ENCODE measurements at regions not wholly inside any gene's neighbourhood (a gene's known extent, or its start where the extent isn't known, plus 50 kb on each side); places are given as distances from the start of the nearest gene placed in this dataset.

GRCh38 chr14:62076368-62076767 is 314.1 kb downstream of the SNAPC1 start:
- no peak overlapping the region for H3K14ac ChIP-seq (ENCODE audit: insufficient read depth, low read length)
- no peak overlapping the region for H2BK120ac ChIP-seq (ENCODE audit: low read depth, low read length, poor library complexity, severe bottlenecking)
- no peak overlapping the region for H2BK12ac ChIP-seq (ENCODE audit: insufficient read length, low read depth, low read length)
- Mint-ChIP-seq H3K36me3 (ENCODE audit: insufficient read depth in 1 of 3, low read depth in 3 of 3) (no peaks in the 10 kb centered on the region), H3K27ac (no peak overlapping the region), H3K4me1 (no peaks in the 10 kb centered on the region; a peak in 1 of 4 replicates), H3K4me3 (no peak overlapping the region), H3K27me3 (ENCODE audit: low read depth) (no peaks in the 10 kb centered on the region), H3K9me3 (no peaks in the 10 kb centered on the region)
- no peaks in the 10 kb centered on the region for H3K79me2 ChIP-seq (ENCODE audit: insufficient read depth, low read length)
- H3K9ac ChIP-seq (ENCODE audit: extremely low read depth, insufficient read length, low read length): no peak overlapping the region
- no peaks in the 10 kb centered on the region for H3K9me3 ChIP-seq (ENCODE audit: control insufficient read depth, low read depth, low read length)
- no peaks in the 10 kb centered on the region for H3K4me1 ChIP-seq (ENCODE audit: insufficient read depth, low read length)
- H2AFZ ChIP-seq (ENCODE audit: low read length): no peak overlapping the region
- H4K20me1 ChIP-seq (ENCODE audit: control insufficient read depth, insufficient read depth, insufficient read length): no peaks in the 10 kb centered on the region
- no peak overlapping the region for H3K23ac ChIP-seq (ENCODE audit: insufficient read length, low read depth, low read length)
- no peak overlapping the region for H3K4ac ChIP-seq (ENCODE audit: low read depth, low read length)
- H3K4me2 ChIP-seq (ENCODE audit: insufficient read depth, insufficient read length, low read length): no peak overlapping the region
- WGBS (ENCODE audit: extremely low coverage, insufficient read length, low lambda C conversion rate): 100% methylated on average over 2 of the region's 4 CpGs
- no peak for TF ChIP-seq CTCF (conservative IDR thresholded peaks at IDR 0.05)
- H2BK5ac ChIP-seq (ENCODE audit: insufficient read length, low read length): no peak overlapping the region
- H4K8ac ChIP-seq (replicated peaks; ENCODE audit: insufficient read length, low read depth, low read length): no peak overlapping the region
- H3K56ac ChIP-seq (ENCODE audit: insufficient read length, low read depth, low read length): no peak overlapping the region
- H4K91ac ChIP-seq (ENCODE audit: insufficient read length, low read depth, low read length): no peak overlapping the region
- no peaks in the 10 kb centered on the region for H3K79me1 ChIP-seq (ENCODE audit: insufficient read depth, low read depth, low read length, poor library complexity, severe bottlenecking)
- H4K5ac ChIP-seq (ENCODE audit: insufficient read length, low read depth, low read length): no peak overlapping the region
- DNase-seq: no peak
- no peak overlapping the region for H3K18ac ChIP-seq (ENCODE audit: insufficient read length, low read depth, low read length)
- H3K27ac ChIP-seq (ENCODE audit: insufficient read length, low read depth, low read length): no peak overlapping the region
- H2AK5ac ChIP-seq (ENCODE audit: insufficient read length, low read length): no peak overlapping the region
- H3K27me3 ChIP-seq (ENCODE audit: insufficient read depth, low read length): no peaks in the 10 kb centered on the region
- no peaks in the 10 kb centered on the region for H3K23me2 ChIP-seq (ENCODE audit: insufficient read length, low read depth, low read length, poor library complexity, severe bottlenecking)
- no peak overlapping the region for H2BK20ac ChIP-seq (ENCODE audit: low read depth, low read length, poor library complexity, severe bottlenecking)
- no peak overlapping the region for H3T11ph ChIP-seq (ENCODE audit: low read length)
- H2BK15ac ChIP-seq (ENCODE audit: low read depth, low read length): no peak overlapping the region

Measured in H9 (cell line).